ENCODE measurements at regions not wholly inside any gene's neighbourhood (a gene's known extent, or its start where the extent isn't known, plus 50 kb on each side); places are given as distances from the start of the nearest gene placed in this dataset.

GRCh38 chr2:48138898-48139297 lies 175.6 kb upstream of the FOXN2 start:
- DNase-seq (ENCODE audit: low read depth, low spot score): no peak
- Histone ChIP-seq H3K4me3 (ENCODE audit: low read depth, low read length) (no peak overlapping the region), H3K27ac (ENCODE audit: low read depth, low read length) (no peak overlapping the region), H3K9me3 (ENCODE audit: control insufficient read depth, insufficient read depth, low read length) (no peaks in the 10 kb centered on the region), H3K27me3 (ENCODE audit: control insufficient read depth, insufficient read depth, low read length) (peaks cover 3% of the 10 kb centered on the region)
- ChIA-PET CTCF (no interaction called here), POLR2A (no interaction called here)
- no peak for TF ChIP-seq CTCF (IDR thresholded peaks at IDR 0.05; ENCODE audit: low read depth, low read length)

GRCh38 chr2:48140586-48140985 lies 173.9 kb upstream of the FOXN2 start:
- ChIA-PET CTCF (no interaction called here), POLR2A (no interaction called here)
- Histone ChIP-seq H3K27me3 (ENCODE audit: control insufficient read depth, insufficient read depth, low read length) (peaks cover 3% of the 10 kb centered on the region), H3K9me3 (ENCODE audit: control insufficient read depth, insufficient read depth, low read length) (no peaks in the 10 kb centered on the region), H3K4me3 (ENCODE audit: low read depth, low read length) (no peak overlapping the region), H3K27ac (ENCODE audit: low read depth, low read length) (no peak overlapping the region)
- no peak for TF ChIP-seq CTCF (IDR thresholded peaks at IDR 0.05; ENCODE audit: low read depth, low read length)
- DNase-seq (ENCODE audit: low read depth, low spot score): no peak

- Histone ChIP-seq H3K27me3 (ENCODE audit: control insufficient read depth, insufficient read depth, low read length) (no peaks in the 10 kb centered on the region), H3K9me3 (ENCODE audit: control insufficient read depth, insufficient read depth, low read length) (no peaks in the 10 kb centered on the region), H3K4me3 (ENCODE audit: low read depth, low read length) (no peak overlapping the region), H3K27ac (ENCODE audit: low read depth, low read length) (no peak overlapping the region)
- no peak for DNase-seq (ENCODE audit: low read depth, low spot score)
- no peak for TF ChIP-seq CTCF (IDR thresholded peaks at IDR 0.05; ENCODE audit: low read depth, low read length)
- ChIA-PET POLR2A (no interaction called here), CTCF (no interaction called here)
These were observed 169.7 kb upstream of the FOXN2 start for GRCh38 chr2:48144777-48145176.

- CTCF ChIA-PET: interaction anchor here (0.6 to 1.1 kb wide), 5 partner anchors 11 to 168 kb away, joined by 3 to 4 read pairs (median 4); no protein-coding TSS in a partner anchor
- POLR2A ChIA-PET: interaction anchor here (0.7 kb wide), 1 partner anchor 363 kb away, joined by 4 read pairs; no protein-coding TSS in a partner anchor
- TF ChIP-seq CTCF (IDR thresholded peaks at IDR 0.05; ENCODE audit: low read depth, low read length): no peak
- Histone ChIP-seq H3K4me3 (ENCODE audit: low read depth, low read length) (no peak overlapping the region), H3K27me3 (ENCODE audit: control insufficient read depth, insufficient read depth, low read length) (no peaks in the 10 kb centered on the region), H3K9me3 (ENCODE audit: control insufficient read depth, insufficient read depth, low read length) (no peaks in the 10 kb centered on the region), H3K27ac (ENCODE audit: low read depth, low read length) (no peak overlapping the region)
- DNase-seq (ENCODE audit: low read depth, low spot score): no peak
These were observed 168.5 kb upstream of the FOXN2 start for GRCh38 chr2:48145845-48146452.

- ChIA-PET POLR2A (interaction anchor here (0.7 kb wide), 1 partner anchor 363 kb away, joined by 4 read pairs; no protein-coding TSS in a partner anchor), CTCF (interaction anchor here (0.6 to 1.1 kb wide), 3 partner anchors 12 to 167 kb away, joined by 3 to 4 read pairs (median 4); no protein-coding TSS in a partner anchor)
- H3K9me3 ChIP-seq (ENCODE audit: control insufficient read depth, insufficient read depth, low read length): no peaks in the 10 kb centered on the region
- TF ChIP-seq CTCF (IDR thresholded peaks at IDR 0.05; ENCODE audit: low read depth, low read length): no peak
- no peak overlapping the region for H3K27ac ChIP-seq (ENCODE audit: low read depth, low read length)
- no peak overlapping the region for H3K4me3 ChIP-seq (ENCODE audit: low read depth, low read length)
- DNase-seq (ENCODE audit: low read depth, low spot score): no peak
- H3K27me3 ChIP-seq (ENCODE audit: control insufficient read depth, insufficient read depth, low read length): no peaks in the 10 kb centered on the region
These were observed 167.9 kb upstream of the FOXN2 start for GRCh38 chr2:48146552-48146951.
